ENCODE measurements at regions not wholly inside any gene's neighbourhood (a gene's known extent, or its start where the extent isn't known, plus 50 kb on each side); places are given as distances from the start of the nearest gene placed in this dataset.

DNA sequence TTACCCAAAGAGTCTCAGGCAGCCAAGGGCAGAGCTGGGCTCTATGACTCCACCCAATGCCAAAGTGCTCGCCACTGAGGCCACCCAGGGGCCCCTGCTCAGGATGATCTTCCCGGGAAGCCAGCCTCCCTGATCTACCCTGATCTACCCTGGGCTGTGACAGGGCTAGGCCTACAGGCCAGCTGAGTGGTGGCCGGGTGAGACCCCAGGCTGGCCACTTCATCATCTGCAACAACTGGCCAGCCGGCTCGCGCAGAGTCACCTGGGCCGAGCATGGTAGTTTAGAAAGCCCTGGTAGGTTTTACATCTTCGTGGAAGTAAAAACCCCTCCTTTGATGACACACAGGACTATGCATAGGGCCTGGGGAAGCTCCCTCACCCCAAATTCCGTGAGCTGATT lies 276.3 kb downstream of the NDUFA10 start:
- TF ChIP-seq, protein P1, sequence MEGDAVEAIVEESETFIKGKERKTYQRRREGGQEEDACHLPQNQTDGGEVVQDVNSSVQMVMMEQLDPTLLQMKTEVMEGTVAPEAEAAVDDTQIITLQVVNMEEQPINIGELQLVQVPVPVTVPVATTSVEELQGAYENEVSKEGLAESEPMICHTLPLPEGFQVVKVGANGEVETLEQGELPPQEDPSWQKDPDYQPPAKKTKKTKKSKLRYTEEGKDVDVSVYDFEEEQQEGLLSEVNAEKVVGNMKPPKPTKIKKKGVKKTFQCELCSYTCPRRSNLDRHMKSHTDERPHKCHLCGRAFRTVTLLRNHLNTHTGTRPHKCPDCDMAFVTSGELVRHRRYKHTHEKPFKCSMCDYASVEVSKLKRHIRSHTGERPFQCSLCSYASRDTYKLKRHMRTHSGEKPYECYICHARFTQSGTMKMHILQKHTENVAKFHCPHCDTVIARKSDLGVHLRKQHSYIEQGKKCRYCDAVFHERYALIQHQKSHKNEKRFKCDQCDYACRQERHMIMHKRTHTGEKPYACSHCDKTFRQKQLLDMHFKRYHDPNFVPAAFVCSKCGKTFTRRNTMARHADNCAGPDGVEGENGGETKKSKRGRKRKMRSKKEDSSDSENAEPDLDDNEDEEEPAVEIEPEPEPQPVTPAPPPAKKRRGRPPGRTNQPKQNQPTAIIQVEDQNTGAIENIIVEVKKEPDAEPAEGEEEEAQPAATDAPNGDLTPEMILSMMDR (IDR thresholded peaks at IDR 0.05): no peak
- no peak for TF ChIP-seq EP300 (IDR thresholded peaks at IDR 0.05)
- no peak for TF ChIP-seq POLR2A (IDR thresholded peaks at IDR 0.05)

Measured in suprapubic skin (tissue), 3 donors.